Liver (tissue), 8 donors: ENCODE measurements at regions not wholly inside any gene's neighbourhood (a gene's known extent, or its start where the extent isn't known, plus 50 kb on each side); places are given as distances from the start of the nearest gene placed in this dataset.

Experiments
- DNase-seq: peaks from one replicate; pipeline ENCODE4 v3.0.0-alpha.2; 2017; ENCODE audit warnings: low spot score
- H3K27ac ChIP-seq, 2 donors: one replicate each; pipeline ENCODE4 v1.7.0; 2013; ENCODE audit warnings: inconsistent platforms in 2 of 2, low read length in 2 of 2, control low read depth in 1 of 2, low read depth in 1 of 2, mild to moderate bottlenecking in 1 of 2
- H3K27me3 ChIP-seq, 4 donors: one replicate each; pipeline versions ENCODE4 v1.6.1 to v1.7.0; 2013; ENCODE audit warnings: low read length in 3 of 4, inconsistent platforms in 1 of 4, mild to moderate bottlenecking in 1 of 4, moderate library complexity in 1 of 4; ENCODE audit not compliant: control insufficient read depth in 4 of 4, insufficient read depth in 4 of 4
- H3K36me3 ChIP-seq, 4 donors: one replicate each; pipeline versions ENCODE4 v1.6.1 to v1.7.0; 2013; ENCODE audit warnings: low read length in 3 of 4, mild to moderate bottlenecking in 3 of 4, low read depth in 1 of 4, moderate library complexity in 1 of 4; ENCODE audit not compliant: control insufficient read depth in 4 of 4, insufficient read depth in 3 of 4
- H3K4me1 ChIP-seq, 4 donors: one replicate each; pipeline versions ENCODE4 v1.6.1 to v1.7.0; 2013; ENCODE audit warnings: low read length in 3 of 4, mild to moderate bottlenecking in 3 of 4, moderate library complexity in 1 of 4; ENCODE audit not compliant: control insufficient read depth in 4 of 4, insufficient read depth in 4 of 4
- H3K4me3 ChIP-seq, 3 donors: one replicate each; pipeline versions ENCODE4 v1.6.1 to v1.7.0; 2013; ENCODE audit warnings: low read length in 3 of 3, control low read depth in 1 of 3, low read depth in 1 of 3, mild to moderate bottlenecking in 1 of 3
- H3K9ac ChIP-seq, 2 donors: one replicate each; pipeline ENCODE4 v1.7.0; 2013; ENCODE audit warnings: low read length in 2 of 2, mild to moderate bottlenecking in 2 of 2, moderate library complexity in 2 of 2, control low read depth in 1 of 2, low read depth in 1 of 2
- H3K9me3 ChIP-seq, 4 donors: one replicate each; pipeline versions ENCODE4 v1.6.1 to v1.7.0; 2013; ENCODE audit warnings: low read length in 3 of 4; ENCODE audit not compliant: control insufficient read depth in 4 of 4
- CTCF ChIP-seq: fragments of 150-350 bp; IDR thresholded peaks from 2 replicates; pipeline ENCODE4 v1.5.1; 2017; ENCODE audit warnings: improper control_type of control experiment, low read depth, low read length; ENCODE audit not compliant: missing input control
- EGR1 ChIP-seq, 2 donors: IDR thresholded peaks; 2 replicates each; pipeline ENCODE4 v1.6.1; 2016 to 2018; ENCODE audit warnings: antibody characterized with exemption in 2 of 2, low read depth in 2 of 2
- FOXA1 ChIP-seq: IDR thresholded peaks from 2 replicates; pipeline ENCODE4 v1.6.1; 2016; ENCODE audit warnings: antibody characterized with exemption
- GABPA ChIP-seq, 2 donors: IDR thresholded peaks in 1 of 2; conservative IDR thresholded peaks in 1 of 2; 2 replicates each; pipeline ENCODE4 v1.6.1; 2016; ENCODE audit warnings: antibody characterized with exemption in 2 of 2, mild to moderate bottlenecking in 1 of 2, moderate library complexity in 1 of 2
- HNF4G ChIP-seq: IDR thresholded peaks from 2 replicates; pipeline ENCODE4 v1.6.1; 2016; ENCODE audit warnings: antibody characterized with exemption
- RAD21 ChIP-seq, 2 donors: IDR thresholded peaks; 2 replicates each; pipeline ENCODE4 v1.6.1; 2016; ENCODE audit warnings: antibody characterized with exemption in 2 of 2, mild to moderate bottlenecking in 2 of 2
- SP1 ChIP-seq: IDR thresholded peaks from 2 replicates; pipeline ENCODE4 v1.6.1; 2018; ENCODE audit warnings: antibody characterized with exemption, mild to moderate bottlenecking
- YY1 ChIP-seq: IDR thresholded peaks from 2 replicates; pipeline ENCODE4 v1.6.1; 2016; ENCODE audit warnings: antibody characterized with exemption, mild to moderate bottlenecking
- ZBTB33 ChIP-seq: IDR thresholded peaks from 2 replicates; pipeline ENCODE4 v1.6.1; 2016; ENCODE audit warnings: antibody characterized with exemption
- WGBS: extraction: QIAGEN DNeasy Blood & Tissue Kit; methylation state at CpG from one replicate; pipeline ENCODE4 v1.1.7; 2013; 5-methylcytosine and 5-hydroxymethylcytosine counted together
- TF ChIP-seq, protein P1 (sequence below): IDR thresholded peaks from 2 replicates; pipeline ENCODE4 v1.6.1; 2016; ENCODE audit warnings: antibody characterized with exemption, mild to moderate bottlenecking
- donor health status: healthy.
- donor health status: healthy.
- donor health status: healthy.
- donor health status: healthy.
- donor health status: healthy.

DNA sequence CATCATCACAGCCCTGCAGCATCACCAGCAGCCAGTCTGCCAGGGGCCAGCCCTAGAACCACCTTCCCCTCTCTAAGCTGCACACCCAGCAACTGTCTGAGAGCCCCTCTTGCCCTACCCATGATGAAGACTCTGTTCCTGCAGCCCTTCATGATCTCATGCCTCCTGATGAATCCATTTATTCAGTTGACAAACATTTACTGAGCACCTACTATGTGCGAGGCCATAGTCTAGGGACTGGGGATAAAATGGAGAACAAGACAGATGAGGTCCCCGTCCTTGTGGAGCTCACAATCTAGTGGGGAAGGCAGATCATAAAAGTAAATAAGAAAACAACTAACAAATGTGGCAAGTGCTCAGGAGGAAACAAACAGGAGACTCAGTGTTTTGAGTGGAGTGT lies 96.3 kb downstream of the PCDH1 start (continued):
- TF ChIP-seq CTCF = no peak

DNA sequence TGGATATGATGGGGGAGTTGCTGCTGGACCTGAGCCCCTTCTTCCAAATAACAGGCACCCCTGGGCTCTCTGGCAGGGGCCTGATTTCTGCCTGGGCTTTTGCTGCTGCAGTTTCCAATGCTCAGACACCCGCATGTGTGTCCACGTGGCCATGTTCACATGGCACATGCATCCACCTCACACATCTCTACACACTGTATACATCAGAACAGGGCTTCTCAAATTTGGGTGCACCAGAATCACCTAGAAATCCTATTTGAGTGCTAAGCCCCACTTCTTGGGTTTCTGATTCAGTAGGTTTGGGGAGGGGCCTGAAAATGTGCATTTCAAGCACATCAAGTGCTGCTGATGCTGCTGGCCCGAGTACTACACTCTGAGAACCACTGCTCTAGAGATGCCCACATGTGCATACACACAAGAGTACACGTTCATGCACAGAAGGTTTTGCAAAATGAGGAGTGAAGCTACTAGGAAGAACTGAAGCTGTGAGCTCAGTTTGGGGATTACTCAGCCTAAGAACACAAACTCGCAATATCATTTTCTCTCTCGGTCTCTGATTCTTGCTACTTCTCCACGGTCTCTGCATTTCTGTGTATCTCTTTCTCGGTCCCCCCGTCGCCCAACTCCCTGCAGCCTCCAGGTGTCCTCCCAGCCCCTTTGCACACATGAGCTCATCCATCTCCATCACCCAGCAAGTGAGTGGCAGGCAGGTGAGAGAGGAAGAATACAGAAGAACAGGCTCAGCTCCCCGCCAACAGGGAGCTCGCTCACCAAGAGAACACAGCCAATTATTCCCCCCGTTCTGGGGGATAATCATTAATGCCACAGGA lies 97.0 kb downstream of the PCDH1 start:
- Histone ChIP-seq H3K9ac (no peak overlapping the region), H3K27me3 (no peaks in the 10 kb centered on the region), H3K4me1 (no peaks in the 10 kb centered on the region), H3K36me3 (no peaks in the 10 kb centered on the region), H3K4me3 (no peak overlapping the region), H3K27ac (no peak overlapping the region), H3K9me3 (no peaks in the 10 kb centered on the region)
- no peak for DNase-seq
- WGBS = 66% methylated on average over 13 of the region's 13 CpGs
- TF ChIP-seq RAD21 (IDR thresholded peaks at IDR 0.05) = peak in 1 of 2 donors; percentile 19
- TF ChIP-seq, protein P1, sequence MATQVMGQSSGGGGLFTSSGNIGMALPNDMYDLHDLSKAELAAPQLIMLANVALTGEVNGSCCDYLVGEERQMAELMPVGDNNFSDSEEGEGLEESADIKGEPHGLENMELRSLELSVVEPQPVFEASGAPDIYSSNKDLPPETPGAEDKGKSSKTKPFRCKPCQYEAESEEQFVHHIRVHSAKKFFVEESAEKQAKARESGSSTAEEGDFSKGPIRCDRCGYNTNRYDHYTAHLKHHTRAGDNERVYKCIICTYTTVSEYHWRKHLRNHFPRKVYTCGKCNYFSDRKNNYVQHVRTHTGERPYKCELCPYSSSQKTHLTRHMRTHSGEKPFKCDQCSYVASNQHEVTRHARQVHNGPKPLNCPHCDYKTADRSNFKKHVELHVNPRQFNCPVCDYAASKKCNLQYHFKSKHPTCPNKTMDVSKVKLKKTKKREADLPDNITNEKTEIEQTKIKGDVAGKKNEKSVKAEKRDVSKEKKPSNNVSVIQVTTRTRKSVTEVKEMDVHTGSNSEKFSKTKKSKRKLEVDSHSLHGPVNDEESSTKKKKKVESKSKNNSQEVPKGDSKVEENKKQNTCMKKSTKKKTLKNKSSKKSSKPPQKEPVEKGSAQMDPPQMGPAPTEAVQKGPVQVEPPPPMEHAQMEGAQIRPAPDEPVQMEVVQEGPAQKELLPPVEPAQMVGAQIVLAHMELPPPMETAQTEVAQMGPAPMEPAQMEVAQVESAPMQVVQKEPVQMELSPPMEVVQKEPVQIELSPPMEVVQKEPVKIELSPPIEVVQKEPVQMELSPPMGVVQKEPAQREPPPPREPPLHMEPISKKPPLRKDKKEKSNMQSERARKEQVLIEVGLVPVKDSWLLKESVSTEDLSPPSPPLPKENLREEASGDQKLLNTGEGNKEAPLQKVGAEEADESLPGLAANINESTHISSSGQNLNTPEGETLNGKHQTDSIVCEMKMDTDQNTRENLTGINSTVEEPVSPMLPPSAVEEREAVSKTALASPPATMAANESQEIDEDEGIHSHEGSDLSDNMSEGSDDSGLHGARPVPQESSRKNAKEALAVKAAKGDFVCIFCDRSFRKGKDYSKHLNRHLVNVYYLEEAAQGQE = no peak

- TF ChIP-seq SP1 (no peak), ZBTB33 (no peak), FOXA1 (no peak), GABPA (IDR thresholded peaks at IDR 0.05 in 1 of 2, conservative IDR thresholded peaks at IDR 0.05 in 1 of 2) (no peak), HNF4G (no peak), YY1 (no peak), EGR1 (IDR thresholded peaks at IDR 0.05; ENCODE audit: low read depth in 2 of 2) (no peak)
- Histone ChIP-seq H3K9ac (no peak overlapping the region), H3K4me3 (no peak overlapping the region), H3K27me3 (no peaks in the 10 kb centered on the region), H3K4me1 (no peaks in the 10 kb centered on the region), H3K9me3 (no peaks in the 10 kb centered on the region), H3K27ac (no peak overlapping the region), H3K36me3 (no peaks in the 10 kb centered on the region)
- no peak for DNase-seq
- 82% methylated on average over 10 of the region's 10 CpGs for WGBS
Measured at GRCh38 chr5:141780240-141780951, 97.8 kb downstream of the PCDH1 start.
